ENCODE measurements at regions not wholly inside any gene's neighbourhood (a gene's known extent, or its start where the extent isn't known, plus 50 kb on each side); places are given as distances from the start of the nearest gene placed in this dataset.

GRCh38 chr4:130288576-130288975, 1192.6 kb downstream of the C4orf33 start:
- Histone ChIP-seq H3K9me2 (replicated peaks; ENCODE audit: insufficient read depth) (no peaks in the 10 kb centered on the region), H4K20me1 (ENCODE audit: insufficient read depth, poor library complexity, severe bottlenecking) (no peaks in the 10 kb centered on the region), H3K27ac (no peak overlapping the region), H3K79me2 (no peaks in the 10 kb centered on the region), H2AFZ (no peak overlapping the region), H3K4me2 (no peak overlapping the region), H3K9me3 (ENCODE audit: low read depth) (no peaks in the 10 kb centered on the region), H3K36me3 (replicated peaks; ENCODE audit: insufficient read depth, low read depth) (no peaks in the 10 kb centered on the region), H3K4me1 (ENCODE audit: insufficient read depth) (no peaks in the 10 kb centered on the region), H3K4me3 (no peak overlapping the region), H3K27me3 (no peaks in the 10 kb centered on the region)
- WGBS (ENCODE audit: low lambda C conversion rate, missing lambda C conversion rate) = 27% methylated on average over 1 of the region's 1 CpG
- no peak for TF ChIP-seq EZH2 (IDR thresholded peaks at IDR 0.05; ENCODE audit: borderline replicate concordance)
- no peak for TF ChIP-seq CTCF (IDR thresholded peaks at IDR 0.05; ENCODE audit: poor library complexity)
- TF ChIP-seq EZH2phosphoT487 (IDR thresholded peaks at IDR 0.05; ENCODE audit: low read depth, severe bottlenecking, unreplicated experiment) = no peak
- DNase-seq (ENCODE audit: low spot score) = no peak

GRCh38 chr4:130293692-130294091, 1197.7 kb downstream of the C4orf33 start:
- DNase-seq (ENCODE audit: low spot score) = no peak
- H3K27ac ChIP-seq = no peak overlapping the region
- no peaks in the 10 kb centered on the region for H4K20me1 ChIP-seq (ENCODE audit: insufficient read depth, poor library complexity, severe bottlenecking)

GRCh38 chr4:130296448-130296847, 1200.5 kb downstream of the C4orf33 start:
- Histone ChIP-seq H3K4me2 (no peak overlapping the region), H3K27me3 (no peaks in the 10 kb centered on the region), H4K20me1 (ENCODE audit: insufficient read depth, poor library complexity, severe bottlenecking) (no peaks in the 10 kb centered on the region), H3K4me1 (ENCODE audit: insufficient read depth) (no peaks in the 10 kb centered on the region), H3K9me2 (replicated peaks; ENCODE audit: insufficient read depth) (no peaks in the 10 kb centered on the region), H2AFZ (no peak overlapping the region), H3K27ac (no peak overlapping the region), H3K79me2 (no peaks in the 10 kb centered on the region), H3K9me3 (ENCODE audit: low read depth) (no peaks in the 10 kb centered on the region), H3K36me3 (replicated peaks; ENCODE audit: insufficient read depth, low read depth) (no peaks in the 10 kb centered on the region), H3K4me3 (no peak overlapping the region)
- no peak for DNase-seq (ENCODE audit: low spot score)
- no peak for TF ChIP-seq EZH2phosphoT487 (IDR thresholded peaks at IDR 0.05; ENCODE audit: low read depth, severe bottlenecking, unreplicated experiment)
- TF ChIP-seq EZH2 (IDR thresholded peaks at IDR 0.05; ENCODE audit: borderline replicate concordance) = no peak
- no peak for TF ChIP-seq CTCF (IDR thresholded peaks at IDR 0.05; ENCODE audit: poor library complexity)

More at GRCh38 chr4:130293692-130294091, 1197.7 kb downstream of the C4orf33 start:
- Histone ChIP-seq H3K79me2 (no peaks in the 10 kb centered on the region), H3K9me3 (ENCODE audit: low read depth) (no peaks in the 10 kb centered on the region), H3K27me3 (no peaks in the 10 kb centered on the region), H3K4me3 (no peak overlapping the region), H3K36me3 (replicated peaks; ENCODE audit: insufficient read depth, low read depth) (no peaks in the 10 kb centered on the region), H2AFZ (no peak overlapping the region), H3K4me1 (ENCODE audit: insufficient read depth) (no peaks in the 10 kb centered on the region), H3K9me2 (replicated peaks; ENCODE audit: insufficient read depth) (no peaks in the 10 kb centered on the region), H3K4me2 (no peak overlapping the region)
- no peak for TF ChIP-seq CTCF (IDR thresholded peaks at IDR 0.05; ENCODE audit: poor library complexity)
- TF ChIP-seq EZH2 (IDR thresholded peaks at IDR 0.05; ENCODE audit: borderline replicate concordance) = no peak
- TF ChIP-seq EZH2phosphoT487 (IDR thresholded peaks at IDR 0.05; ENCODE audit: low read depth, severe bottlenecking, unreplicated experiment) = no peak

- 73% methylated on average over 2 of the region's 2 CpGs for WGBS (ENCODE audit: low lambda C conversion rate, missing lambda C conversion rate)
These were observed 1210.6 kb downstream of the C4orf33 start for GRCh38 chr4:130306566-130306965.

More at GRCh38 chr4:130306566-130306965, 1210.6 kb downstream of the C4orf33 start:
- DNase-seq (ENCODE audit: low spot score) = no peak
- Histone ChIP-seq H3K27me3 (no peaks in the 10 kb centered on the region), H3K36me3 (replicated peaks; ENCODE audit: insufficient read depth, low read depth) (no peaks in the 10 kb centered on the region), H3K4me3 (no peak overlapping the region), H3K9me2 (replicated peaks; ENCODE audit: insufficient read depth) (no peaks in the 10 kb centered on the region), H3K79me2 (no peaks in the 10 kb centered on the region), H3K27ac (no peak overlapping the region), H4K20me1 (ENCODE audit: insufficient read depth, poor library complexity, severe bottlenecking) (no peaks in the 10 kb centered on the region), H3K4me2 (no peak overlapping the region), H3K9me3 (ENCODE audit: low read depth) (no peaks in the 10 kb centered on the region), H2AFZ (no peak overlapping the region), H3K4me1 (ENCODE audit: insufficient read depth) (no peaks in the 10 kb centered on the region)
- TF ChIP-seq CTCF (IDR thresholded peaks at IDR 0.05; ENCODE audit: poor library complexity) (peak; percentile 3), EZH2 (IDR thresholded peaks at IDR 0.05; ENCODE audit: borderline replicate concordance) (no peak), EZH2phosphoT487 (IDR thresholded peaks at IDR 0.05; ENCODE audit: low read depth, severe bottlenecking, unreplicated experiment) (no peak)

Measured in hepatocyte (in vitro differentiated cells).